Gastroesophageal sphincter (tissue), 3 donors: ENCODE measurements at regions not wholly inside any gene's neighbourhood (a gene's known extent, or its start where the extent isn't known, plus 50 kb on each side); places are given as distances from the start of the nearest gene placed in this dataset.

ENCODE experiments used
- POLR2A ChIP-seq, 2 donors: fragments of 450-650 bp; IDR thresholded peaks; one replicate each; pipeline ENCODE4 v1.6.1; 2017; ENCODE audit warnings: antibody characterized with exemption in 2 of 2, mild to moderate bottlenecking in 2 of 2, moderate library complexity in 1 of 2
- TF ChIP-seq, protein P1 (sequence below), 4 experiments: fragments of 200-600 bp in 2 of 4; fragments of 450-650 bp in 2 of 4; sonication (generic) in 1 of 4; IDR thresholded peaks; one replicate each; pipeline ENCODE4 v1.5.1; 2017 to 2019; ENCODE audit warnings: antibody characterized with exemption in 4 of 4, mild to moderate bottlenecking in 2 of 4, moderate library complexity in 2 of 4

DNA sequence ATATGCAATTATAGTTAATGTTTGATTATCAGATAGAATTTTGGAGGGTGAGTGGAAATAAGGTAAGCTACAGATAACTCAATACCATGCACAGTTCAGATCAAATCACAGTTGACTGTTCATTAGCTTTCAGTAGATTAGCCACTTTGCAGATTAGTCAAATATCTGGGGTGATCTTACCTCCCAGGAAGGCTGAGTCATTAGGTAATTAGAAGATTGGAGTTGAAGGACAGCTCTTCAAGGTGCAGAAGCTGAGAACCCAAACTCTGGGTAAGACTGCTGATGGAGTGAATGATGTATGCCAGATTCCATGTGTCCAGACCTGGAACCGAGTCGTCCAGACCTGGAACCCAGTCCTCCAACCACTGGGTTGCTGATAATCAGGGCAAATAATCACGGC lies 262.8 kb upstream of the UBE2E3 start:
- no peak for TF ChIP-seq POLR2A (IDR thresholded peaks at IDR 0.05)
- TF ChIP-seq, protein P1, sequence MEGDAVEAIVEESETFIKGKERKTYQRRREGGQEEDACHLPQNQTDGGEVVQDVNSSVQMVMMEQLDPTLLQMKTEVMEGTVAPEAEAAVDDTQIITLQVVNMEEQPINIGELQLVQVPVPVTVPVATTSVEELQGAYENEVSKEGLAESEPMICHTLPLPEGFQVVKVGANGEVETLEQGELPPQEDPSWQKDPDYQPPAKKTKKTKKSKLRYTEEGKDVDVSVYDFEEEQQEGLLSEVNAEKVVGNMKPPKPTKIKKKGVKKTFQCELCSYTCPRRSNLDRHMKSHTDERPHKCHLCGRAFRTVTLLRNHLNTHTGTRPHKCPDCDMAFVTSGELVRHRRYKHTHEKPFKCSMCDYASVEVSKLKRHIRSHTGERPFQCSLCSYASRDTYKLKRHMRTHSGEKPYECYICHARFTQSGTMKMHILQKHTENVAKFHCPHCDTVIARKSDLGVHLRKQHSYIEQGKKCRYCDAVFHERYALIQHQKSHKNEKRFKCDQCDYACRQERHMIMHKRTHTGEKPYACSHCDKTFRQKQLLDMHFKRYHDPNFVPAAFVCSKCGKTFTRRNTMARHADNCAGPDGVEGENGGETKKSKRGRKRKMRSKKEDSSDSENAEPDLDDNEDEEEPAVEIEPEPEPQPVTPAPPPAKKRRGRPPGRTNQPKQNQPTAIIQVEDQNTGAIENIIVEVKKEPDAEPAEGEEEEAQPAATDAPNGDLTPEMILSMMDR (IDR thresholded peaks at IDR 0.05) = no peak
